Trophoblast cell (in vitro differentiated cells and primary cell): ENCODE measurements at regions not wholly inside any gene's neighbourhood (a gene's known extent, or its start where the extent isn't known, plus 50 kb on each side); places are given as distances from the start of the nearest gene placed in this dataset.

Source experiments
- DNase-seq, 2 donors: peaks; one replicate each; pipeline ENCODE4 v3.0.0-alpha.2; 2016
- H2AFZ ChIP-seq: 2 replicates; pipeline ENCODE4 v1.6.1; 2013; ENCODE audit warnings: low read length, moderate library complexity, mild to moderate bottlenecking; ENCODE audit not compliant: insufficient read depth, poor library complexity
- H2AK5ac ChIP-seq: 2 replicates; pipeline ENCODE4 v1.6.1; 2013; ENCODE audit warnings: mild to moderate bottlenecking, low read length
- H2BK120ac ChIP-seq: 2 replicates; pipeline ENCODE4 v1.6.1; 2013; ENCODE audit warnings: low read length, mild to moderate bottlenecking, moderate library complexity; ENCODE audit not compliant: insufficient read depth, poor library complexity
- H2BK12ac ChIP-seq: 2 replicates; pipeline ENCODE4 v1.6.1; 2013; ENCODE audit warnings: mild to moderate bottlenecking, low read length, moderate library complexity
- H2BK5ac ChIP-seq: 2 replicates; pipeline ENCODE4 v1.6.1; 2013; ENCODE audit warnings: low read length, low read depth, moderate library complexity, mild to moderate bottlenecking; ENCODE audit not compliant: poor library complexity
- H3K14ac ChIP-seq: 2 replicates; pipeline ENCODE4 v1.6.1; 2013; ENCODE audit warnings: mild to moderate bottlenecking, low read length
- H3K18ac ChIP-seq: 2 replicates; pipeline ENCODE4 v1.6.1; 2013; ENCODE audit warnings: mild to moderate bottlenecking, low read length
- H3K23ac ChIP-seq: 2 replicates; pipeline ENCODE4 v1.6.1; 2013; ENCODE audit warnings: low read length
- H3K27ac ChIP-seq: 2 replicates; pipeline ENCODE4 v1.5.1; 2013; ENCODE audit warnings: low read depth, mild to moderate bottlenecking, inconsistent platforms, low read length, moderate library complexity
- H3K27me3 ChIP-seq: 2 replicates; pipeline ENCODE4 v1.6.1; 2013; ENCODE audit warnings: inconsistent platforms, mild to moderate bottlenecking, low read length, moderate library complexity; ENCODE audit not compliant: insufficient read depth
- H3K36me3 ChIP-seq, 2 experiments: 1 replicate in 1 of 2; 2 replicates in 1 of 2; pipeline ENCODE4 v1.6.1; 2013; ENCODE audit warnings: low read length in 2 of 2, mild to moderate bottlenecking in 2 of 2, moderate library complexity in 1 of 2; ENCODE audit not compliant: insufficient read depth in 2 of 2, control insufficient read depth in 1 of 2
- H3K4ac ChIP-seq: 2 replicates; pipeline ENCODE4 v1.6.1; 2013; ENCODE audit warnings: low read depth, mild to moderate bottlenecking, low read length, moderate library complexity
- H3K4me1 ChIP-seq, 2 experiments: 1 replicate in 1 of 2; 2 replicates in 1 of 2; pipeline ENCODE4 v1.6.1; 2013; ENCODE audit warnings: low read length in 2 of 2, mild to moderate bottlenecking in 2 of 2, moderate library complexity in 1 of 2; ENCODE audit not compliant: insufficient read depth in 2 of 2, control insufficient read depth in 1 of 2
- H3K4me2 ChIP-seq: 2 replicates; pipeline ENCODE4 v1.6.1; 2013; ENCODE audit warnings: inconsistent platforms, mild to moderate bottlenecking, low read length, moderate library complexity
- H3K4me3 ChIP-seq: 2 replicates; pipeline ENCODE4 v1.5.1; 2013; ENCODE audit warnings: mild to moderate bottlenecking, low read depth, low read length, inconsistent platforms
- H3K79me1 ChIP-seq: one replicate; pipeline ENCODE4 v1.6.1; 2013; ENCODE audit warnings: low read length
- H3K79me2 ChIP-seq: 2 replicates; pipeline ENCODE4 v1.6.1; 2013; ENCODE audit warnings: low read length, mild to moderate bottlenecking; ENCODE audit not compliant: control insufficient read depth, insufficient read depth, poor library complexity
- H3K9ac ChIP-seq: 2 replicates; pipeline ENCODE4 v1.6.1; 2013; ENCODE audit warnings: mild to moderate bottlenecking, low read length
- H3K9me3 ChIP-seq: 2 replicates; pipeline ENCODE4 v1.6.1; 2013; ENCODE audit warnings: low read depth, mild to moderate bottlenecking, control low read depth, inconsistent platforms, low read length; ENCODE audit not compliant: insufficient read depth
- H4K12ac ChIP-seq: 2 replicates; pipeline ENCODE4 v1.6.1; 2013; ENCODE audit warnings: low read depth, mild to moderate bottlenecking, low read length, moderate library complexity
- H4K8ac ChIP-seq: 2 replicates; pipeline ENCODE4 v1.6.1; 2013; ENCODE audit warnings: low read depth, mild to moderate bottlenecking, low read length, moderate library complexity
- H4K91ac ChIP-seq: one replicate; pipeline ENCODE4 v1.6.1; 2013; ENCODE audit warnings: low read depth, mild to moderate bottlenecking, low read length, moderate library complexity
- WGBS: extraction: QIAGEN DNeasy Blood & Tissue Kit; methylation state at CpG from one replicate; pipeline ENCODE4 v1.1.7; 2013; ENCODE audit warnings: missing lambda C conversion rate; ENCODE audit not compliant: insufficient read length, insufficient coverage; ENCODE audit errors: extremely low coverage; 5-methylcytosine and 5-hydroxymethylcytosine counted together

DNA sequence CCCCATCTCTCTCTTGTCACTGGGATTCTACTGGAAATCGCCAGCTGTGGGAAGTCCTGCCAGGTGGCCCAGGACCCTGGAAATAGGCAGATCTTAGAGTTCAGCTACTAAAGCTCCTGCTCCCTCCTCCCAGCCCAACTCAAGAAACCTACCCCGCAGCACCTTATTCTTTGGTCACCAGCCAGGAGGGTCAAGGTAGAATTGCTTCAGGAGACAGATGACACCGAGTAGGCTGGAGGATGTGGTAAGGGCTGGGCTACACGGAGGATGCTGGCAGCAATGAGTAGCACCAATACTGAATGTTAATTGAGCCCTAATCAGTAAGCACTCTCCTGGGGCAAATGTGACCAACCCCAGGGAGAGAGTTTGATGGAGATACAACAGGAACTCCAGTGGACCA is 119.7 kb upstream of the VASH1 start:
- WGBS, result no CpG with 5 or more reads among the region's 4 CpGs
- Histone ChIP-seq H2BK12ac (no peak overlapping the region), H4K8ac (no peak overlapping the region), H3K14ac (no peak overlapping the region), H3K27me3 (no peaks in the 10 kb centered on the region), H3K4me2 (no peak overlapping the region), H2AFZ (no peak overlapping the region), H3K79me2 (no peaks in the 10 kb centered on the region), H3K79me1 (no peaks in the 10 kb centered on the region), H3K36me3 (no peaks in the 10 kb centered on the region), H3K4me1 (no peaks in the 10 kb centered on the region), H2AK5ac (no peak overlapping the region), H3K23ac (no peak overlapping the region), H2BK5ac (no peak overlapping the region), H3K18ac (no peak overlapping the region), H3K4me3 (no peak overlapping the region), H3K9ac (no peak overlapping the region), H4K12ac (no peak overlapping the region), H3K27ac (no peak overlapping the region), H2BK120ac (no peak overlapping the region), H3K9me3 (peaks cover 1% of the 10 kb centered on the region), H3K4ac (no peak overlapping the region), H4K91ac (no peak overlapping the region)
- no peak for DNase-seq

GRCh38 chr14:76643887-76644286 is 117.4 kb upstream of the VASH1 start:
- Histone ChIP-seq H3K36me3 (no peaks in the 10 kb centered on the region), H3K79me2 (no peaks in the 10 kb centered on the region), H3K27ac (no peak overlapping the region), H2BK5ac (no peak overlapping the region), H3K4me2 (no peak overlapping the region), H3K9me3 (peaks cover 1% of the 10 kb centered on the region), H2BK12ac (no peak overlapping the region), H2AFZ (no peak overlapping the region), H3K27me3 (no peaks in the 10 kb centered on the region), H4K12ac (no peak overlapping the region), H4K8ac (no peak overlapping the region), H3K14ac (no peak overlapping the region), H3K18ac (no peak overlapping the region), H3K23ac (no peak overlapping the region), H3K79me1 (no peaks in the 10 kb centered on the region), H3K4me1 (no peaks in the 10 kb centered on the region), H3K4me3 (no peak overlapping the region), H3K9ac (no peak overlapping the region), H2BK120ac (no peak overlapping the region), H2AK5ac (no peak overlapping the region), H3K4ac (no peak overlapping the region), H4K91ac (no peak overlapping the region)
- no CpG with 5 or more reads among the region's 6 CpGs for WGBS
- no peak for DNase-seq

GRCh38 chr14:76644855-76645518 is 116.3 kb upstream of the VASH1 start:
- no peak overlapping the region for H3K9ac ChIP-seq
- no peaks in the 10 kb centered on the region for H3K79me1 ChIP-seq
- no peaks in the 10 kb centered on the region for H3K27me3 ChIP-seq
- H3K4me1 ChIP-seq, result no peaks in the 10 kb centered on the region
- H4K91ac ChIP-seq, result no peak overlapping the region
- no peaks in the 10 kb centered on the region for H3K36me3 ChIP-seq
- H3K18ac ChIP-seq, result no peak overlapping the region
- H3K4me3 ChIP-seq, result no peak overlapping the region
- H2AFZ ChIP-seq, result no peak overlapping the region
- H4K8ac ChIP-seq, result no peak overlapping the region
- H3K27ac ChIP-seq, result no peak overlapping the region
- no peak overlapping the region for H3K23ac ChIP-seq
- no peak overlapping the region for H2BK120ac ChIP-seq
- H3K9me3 ChIP-seq, result peaks cover 1% of the 10 kb centered on the region
- no peak overlapping the region for H3K4ac ChIP-seq
- H2AK5ac ChIP-seq, result no peak overlapping the region
- DNase-seq, result peak in 1 of 2 donors; percentile 32
- WGBS, result no CpG with 5 or more reads among the region's 13 CpGs
- H2BK5ac ChIP-seq, result no peak overlapping the region
- H3K79me2 ChIP-seq, result no peaks in the 10 kb centered on the region
- no peak overlapping the region for H4K12ac ChIP-seq
- no peak overlapping the region for H2BK12ac ChIP-seq
- H3K14ac ChIP-seq, result no peak overlapping the region
- no peak overlapping the region for H3K4me2 ChIP-seq

- H3K4ac ChIP-seq, result no peak overlapping the region
- H2BK120ac ChIP-seq, result no peak overlapping the region
- H3K23ac ChIP-seq, result no peak overlapping the region
- H3K18ac ChIP-seq, result no peak overlapping the region
- no peaks in the 10 kb centered on the region for H3K79me1 ChIP-seq
- H3K27ac ChIP-seq, result no peak overlapping the region
- no peak overlapping the region for H2BK12ac ChIP-seq
- H3K36me3 ChIP-seq, result no peaks in the 10 kb centered on the region
- H3K9me3 ChIP-seq, result peaks cover 1% of the 10 kb centered on the region
- H3K4me2 ChIP-seq, result no peak overlapping the region
- no CpG with 5 or more reads among the region's 7 CpGs for WGBS
- no peaks in the 10 kb centered on the region for H3K27me3 ChIP-seq
- H4K8ac ChIP-seq, result no peak overlapping the region
- no peak overlapping the region for H2BK5ac ChIP-seq
- no peak overlapping the region for H2AFZ ChIP-seq
- no peaks in the 10 kb centered on the region for H3K79me2 ChIP-seq
- no peaks in the 10 kb centered on the region for H3K4me1 ChIP-seq
- H3K14ac ChIP-seq, result no peak overlapping the region
- H2AK5ac ChIP-seq, result no peak overlapping the region
- peak; percentile 44 to 81 for DNase-seq
- H3K4me3 ChIP-seq, result no peak overlapping the region
- no peak overlapping the region for H4K12ac ChIP-seq
- H3K9ac ChIP-seq, result no peak overlapping the region
- no peak overlapping the region for H4K91ac ChIP-seq
Measured at GRCh38 chr14:76647697-76648298, 113.5 kb upstream of the VASH1 start.
